RCC 7860 (cell line): ENCODE measurements at regions not wholly inside any gene's neighbourhood (a gene's known extent, or its start where the extent isn't known, plus 50 kb on each side); places are given as distances from the start of the nearest gene placed in this dataset.

Experiments
- DNase-seq: peaks from one replicate; pipeline ENCODE4 v3.0.0-alpha.2; 2015; ENCODE audit warnings: low spot score
- FAIRE-seq: peaks from 2 replicates; lab custom pipeline; 2012; peaks lifted over from hg19 to GRCh38; lab: Jason Lieb, UNC

DNA sequence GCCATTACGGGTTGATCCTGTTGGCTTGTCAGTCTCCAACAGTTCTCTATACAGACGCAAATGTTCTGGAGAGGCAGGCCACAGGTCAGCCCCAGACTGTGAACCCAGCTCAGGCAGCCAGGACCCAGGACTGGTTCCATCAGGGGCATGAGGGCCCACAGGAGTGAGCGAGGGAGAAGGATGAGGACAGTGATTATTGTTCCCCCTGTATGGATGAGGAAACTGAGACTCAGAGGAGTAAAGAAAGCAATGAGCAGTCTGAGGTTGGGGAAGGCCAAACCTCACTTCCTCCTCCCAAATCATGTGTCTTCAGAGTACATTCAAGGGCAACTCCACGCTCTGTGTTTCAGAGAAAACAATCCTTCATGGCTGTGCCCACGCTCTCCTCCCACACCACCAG lies 121.9 kb downstream of the RPLP1 start:
- DNase-seq: no peak
- no peak for FAIRE-seq

DNA sequence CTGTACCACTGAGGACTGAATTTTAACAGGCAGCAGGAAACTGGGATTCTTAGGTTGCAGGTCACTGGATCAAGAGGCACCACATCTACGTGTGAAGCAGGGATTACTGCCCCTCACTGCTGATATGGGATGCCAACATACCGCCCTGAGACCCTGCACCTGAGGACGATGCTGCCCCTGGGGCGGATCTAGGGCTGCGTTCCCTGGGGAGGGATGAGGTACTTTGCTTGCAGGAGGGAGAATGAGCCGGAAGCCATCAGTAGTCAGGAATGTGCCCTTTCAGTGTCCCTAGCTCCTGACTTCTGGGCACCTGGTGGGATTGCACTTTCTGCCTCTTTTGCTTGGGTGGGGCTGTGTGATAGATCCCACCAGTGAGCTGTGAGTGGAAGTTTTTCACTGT lies 122.8 kb downstream of the RPLP1 start:
- no peak for DNase-seq
- FAIRE-seq: no peak

DNA sequence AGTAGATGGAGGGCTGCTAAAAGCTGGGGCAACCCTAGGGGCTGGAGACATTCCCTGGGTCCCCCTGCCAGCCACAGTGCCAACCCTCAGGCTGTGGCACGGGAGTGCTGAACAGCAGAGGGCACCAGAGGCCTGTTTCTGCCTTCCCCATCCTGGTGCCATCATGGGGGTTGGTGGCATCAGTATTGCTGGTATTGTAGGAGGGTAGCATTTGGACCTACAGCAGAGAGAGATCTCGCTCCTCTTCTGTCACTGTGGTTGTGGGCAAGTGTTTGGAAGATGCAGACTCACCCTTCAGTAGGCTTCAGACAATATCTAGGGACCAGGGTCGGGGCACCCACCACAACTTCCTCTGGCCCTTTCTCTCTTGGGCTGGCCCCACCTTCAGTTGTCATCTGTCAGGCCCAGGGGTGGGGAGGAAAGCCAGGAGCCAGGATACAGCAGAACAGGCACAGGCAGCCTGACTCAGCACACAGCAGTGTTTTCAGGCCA lies 123.5 kb downstream of the RPLP1 start:
- FAIRE-seq (no peak), DNase-seq (peak; percentile 20)

DNA sequence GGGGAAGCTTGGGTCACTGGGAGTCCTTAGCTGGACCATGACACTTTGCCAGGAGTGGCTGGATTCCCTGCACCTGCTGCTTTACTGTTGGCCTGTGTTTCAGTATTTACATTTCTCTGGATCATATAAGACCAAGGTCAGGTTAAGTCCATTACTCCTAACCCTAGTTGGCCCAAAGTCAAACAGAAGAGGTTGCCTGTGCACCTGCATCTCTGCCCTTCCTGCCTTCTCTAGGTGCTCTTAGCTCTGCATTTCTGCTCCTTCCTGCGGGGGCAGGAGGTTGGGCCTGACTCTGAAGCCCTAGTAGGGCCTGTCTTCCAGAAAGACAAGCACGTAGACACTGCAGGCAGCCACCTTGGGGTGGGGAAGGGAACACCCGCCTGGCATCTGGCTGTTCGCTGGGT lies 124.3 kb downstream of the RPLP1 start:
- no peak for FAIRE-seq
- no peak for DNase-seq

DNA sequence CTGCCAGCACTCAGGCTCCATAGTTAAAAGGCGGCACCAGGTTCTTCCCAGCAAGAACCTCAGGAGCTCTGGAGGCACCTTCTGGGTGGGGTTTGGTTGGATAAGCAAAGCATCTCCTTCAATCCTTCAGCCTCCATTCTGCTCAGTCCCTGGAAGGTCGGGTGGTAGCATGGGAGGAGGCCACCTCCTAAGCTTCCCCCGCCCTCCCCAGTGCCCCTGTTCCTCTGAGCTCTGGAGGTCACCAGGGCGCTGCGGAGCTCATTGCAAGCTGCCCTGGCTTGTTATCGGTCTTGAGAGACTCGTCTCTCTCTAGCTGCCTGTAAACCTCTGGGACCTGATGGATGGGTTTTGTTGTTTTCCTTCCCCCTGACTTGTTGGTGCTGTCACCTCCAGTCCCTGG lies 124.8 kb downstream of the RPLP1 start:
- no peak for DNase-seq
- FAIRE-seq: no peak

DNA sequence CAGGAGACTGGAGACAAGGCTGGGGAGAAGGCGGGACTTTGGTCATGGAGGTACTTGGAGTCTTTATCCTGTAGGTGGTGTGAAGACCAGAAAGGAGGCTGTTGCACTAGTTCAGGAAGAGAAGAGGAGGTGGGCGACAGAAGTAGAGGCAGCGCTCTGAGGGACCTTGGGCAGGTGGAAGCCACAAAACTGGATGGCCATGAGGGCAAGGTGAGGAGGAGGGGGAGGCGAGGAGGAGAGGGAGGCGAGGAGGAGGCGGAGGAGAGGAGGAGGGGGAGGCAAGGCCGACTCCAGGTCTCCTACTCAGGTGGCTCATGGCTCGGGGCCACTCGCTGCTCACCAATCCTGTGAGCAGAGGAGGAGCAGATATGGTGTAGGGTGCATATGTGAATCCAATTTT lies 125.6 kb downstream of the RPLP1 start:
- DNase-seq: no peak
- no peak for FAIRE-seq

DNA sequence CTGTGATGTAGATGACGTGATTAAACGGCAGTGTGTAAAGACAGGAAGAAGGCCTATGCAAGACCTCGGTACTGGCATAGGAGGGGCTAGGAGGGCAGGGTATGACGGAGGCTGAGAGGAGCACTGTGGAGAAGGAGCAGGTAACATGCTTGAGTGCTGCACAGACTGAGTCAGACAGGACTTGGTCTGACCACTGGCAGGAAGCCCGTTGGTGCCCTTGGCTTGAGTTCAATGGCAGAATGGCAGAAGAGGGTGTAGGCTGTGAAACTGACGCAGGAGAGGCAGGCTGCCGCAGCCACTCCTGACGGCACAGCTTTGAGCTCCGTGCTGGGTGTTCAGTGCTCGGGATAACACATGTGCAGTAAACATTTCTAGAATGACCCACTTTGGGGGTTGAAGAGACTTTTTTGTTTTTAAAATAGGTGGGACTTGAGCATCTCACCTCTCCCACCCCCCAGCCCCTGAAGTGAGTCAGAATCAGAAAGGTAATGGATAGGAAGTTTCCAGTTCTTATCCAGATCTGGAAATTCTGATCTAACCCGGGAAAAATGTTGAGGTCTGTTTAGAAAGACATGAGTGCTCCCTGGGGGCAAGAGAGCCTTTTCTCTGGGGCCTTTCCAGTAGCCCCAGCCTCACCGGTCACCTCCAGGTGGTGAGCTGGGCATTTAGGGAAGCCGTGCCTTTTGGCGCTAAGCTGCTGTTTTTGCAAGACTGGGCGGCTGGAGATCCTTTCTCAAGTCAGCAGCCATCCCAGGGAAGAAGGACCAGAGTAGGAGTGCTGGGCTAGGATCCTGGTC lies 126.4 kb downstream of the RPLP1 start:
- DNase-seq (peak; percentile 94), FAIRE-seq (peak; percentile 93)

DNA sequence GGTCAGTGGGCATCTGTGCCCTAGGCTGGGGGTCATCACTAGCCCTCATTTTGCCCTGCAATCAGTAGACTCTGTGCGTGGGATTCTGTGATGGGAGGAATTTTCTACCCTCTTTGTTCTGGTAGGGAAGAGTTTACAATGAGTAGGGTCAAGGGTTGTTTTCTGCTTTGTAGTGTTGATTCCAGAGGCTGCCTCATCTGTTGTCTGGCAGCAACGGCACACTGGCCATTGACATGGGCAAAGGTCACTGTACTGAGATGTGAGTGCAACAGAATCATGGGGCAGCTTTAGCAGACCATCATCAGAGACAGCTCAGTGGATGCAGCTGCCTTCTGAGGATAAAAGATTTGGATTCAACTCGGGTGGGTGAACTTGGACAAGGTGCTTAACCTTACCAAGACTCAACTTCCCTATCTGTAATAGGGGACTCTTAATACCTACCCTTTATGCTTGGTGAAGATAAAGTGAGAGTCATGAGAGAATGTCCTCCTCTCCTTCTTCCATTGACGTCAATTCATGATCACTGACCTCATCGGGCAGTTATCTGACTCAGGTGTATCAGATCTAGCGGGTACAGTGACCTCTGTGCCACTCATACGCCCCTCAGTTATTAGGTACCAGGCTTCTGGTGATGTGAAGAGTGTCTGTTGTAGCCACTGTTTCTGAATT lies 127.5 kb downstream of the RPLP1 start:
- no peak for DNase-seq
- no peak for FAIRE-seq

DNA sequence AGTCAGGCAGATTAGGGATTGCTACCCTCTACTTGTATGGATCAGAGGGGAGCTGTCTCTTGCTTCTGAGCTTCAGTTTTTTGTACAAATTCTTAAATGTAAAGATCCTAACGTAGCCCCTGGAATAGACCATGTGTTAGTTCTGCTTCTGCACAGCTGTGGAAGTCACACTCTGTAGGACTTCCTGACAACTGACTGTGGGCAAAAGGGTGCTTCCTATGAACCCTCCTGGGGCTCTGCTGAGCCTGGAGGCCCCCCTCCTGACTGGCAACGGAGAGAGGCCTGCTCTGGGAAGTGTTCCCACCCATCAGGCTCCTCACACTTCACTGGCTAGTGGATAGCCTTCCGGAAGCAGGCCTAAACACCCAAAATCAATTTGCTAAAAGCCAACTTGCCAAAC lies 131.0 kb downstream of the RPLP1 start:
- no peak for FAIRE-seq
- no peak for DNase-seq

DNA sequence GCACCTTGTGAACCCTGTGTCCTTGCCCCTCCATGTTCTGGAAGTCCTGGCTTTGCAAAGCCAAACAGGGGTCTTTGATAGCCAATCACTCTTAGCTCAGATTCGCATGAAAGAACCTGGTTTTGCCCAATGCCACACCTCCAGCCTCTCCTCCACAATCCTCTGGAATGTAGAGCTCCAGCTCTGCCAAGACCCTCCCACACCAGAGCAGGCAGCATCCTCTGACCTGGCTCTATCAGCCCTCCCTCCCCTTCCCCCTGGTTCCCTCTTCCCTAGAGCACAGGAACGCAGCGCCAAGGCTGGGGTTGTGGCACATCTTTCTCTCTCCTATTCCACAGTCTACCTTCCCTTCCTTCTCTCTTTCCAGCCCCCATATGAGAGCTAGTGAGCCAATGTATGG lies 133.3 kb downstream of the RPLP1 start:
- DNase-seq (no peak), FAIRE-seq (no peak)

DNA sequence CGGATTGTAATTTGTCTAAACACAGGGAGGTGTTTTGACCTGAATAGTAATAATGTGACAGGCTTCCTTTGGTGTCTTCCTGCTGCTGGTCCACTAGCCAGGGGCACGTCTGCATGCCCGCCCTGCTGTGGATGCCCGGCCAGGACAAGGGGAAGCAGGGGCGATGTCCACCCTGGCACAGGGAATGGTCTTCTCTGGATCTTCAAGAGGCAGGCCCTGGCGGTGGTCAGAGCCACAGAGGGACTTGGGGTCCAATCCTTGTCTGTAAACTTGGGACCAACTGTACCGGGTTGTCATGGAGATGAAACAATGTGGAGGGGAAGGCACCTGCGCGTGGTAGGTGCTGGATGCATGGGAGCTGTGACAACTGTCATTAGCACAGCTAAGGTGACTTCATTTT lies 134.1 kb downstream of the RPLP1 start:
- FAIRE-seq (no peak), DNase-seq (no peak)

DNA sequence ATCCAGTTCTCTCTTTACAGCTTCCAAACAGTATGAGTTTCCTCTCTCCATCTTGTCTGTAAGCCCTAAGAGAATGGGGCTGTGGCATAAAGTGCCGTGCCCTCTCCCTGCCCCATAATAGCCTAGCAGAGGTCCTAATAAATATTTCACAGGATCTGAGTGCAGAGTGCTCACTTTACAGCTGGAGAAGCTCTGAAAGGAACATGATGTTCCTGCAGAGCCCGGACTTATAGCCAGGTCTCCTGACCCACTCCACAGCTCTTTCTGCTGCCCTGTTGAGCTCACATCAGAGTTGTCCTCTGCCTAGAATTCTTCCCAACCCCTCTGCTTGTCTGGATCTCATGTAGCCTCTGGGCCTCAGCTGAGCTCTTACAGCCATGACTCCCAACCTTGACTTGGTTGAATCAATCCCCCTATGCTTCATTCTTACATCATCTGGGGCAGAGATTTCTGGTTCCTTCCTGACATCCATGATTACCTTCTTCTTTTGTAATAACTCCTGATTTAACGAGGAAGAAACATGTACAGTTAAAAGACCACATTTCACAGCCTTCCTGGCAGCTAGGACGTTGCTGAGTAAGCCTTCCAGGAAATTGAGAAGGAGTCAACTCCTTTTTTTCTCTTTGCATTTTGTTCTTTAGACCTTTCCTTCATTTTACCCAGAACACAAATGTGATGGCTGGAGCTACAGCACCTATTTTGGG lies 135.3 kb downstream of the RPLP1 start:
- DNase-seq: no peak
- FAIRE-seq: no peak

DNA sequence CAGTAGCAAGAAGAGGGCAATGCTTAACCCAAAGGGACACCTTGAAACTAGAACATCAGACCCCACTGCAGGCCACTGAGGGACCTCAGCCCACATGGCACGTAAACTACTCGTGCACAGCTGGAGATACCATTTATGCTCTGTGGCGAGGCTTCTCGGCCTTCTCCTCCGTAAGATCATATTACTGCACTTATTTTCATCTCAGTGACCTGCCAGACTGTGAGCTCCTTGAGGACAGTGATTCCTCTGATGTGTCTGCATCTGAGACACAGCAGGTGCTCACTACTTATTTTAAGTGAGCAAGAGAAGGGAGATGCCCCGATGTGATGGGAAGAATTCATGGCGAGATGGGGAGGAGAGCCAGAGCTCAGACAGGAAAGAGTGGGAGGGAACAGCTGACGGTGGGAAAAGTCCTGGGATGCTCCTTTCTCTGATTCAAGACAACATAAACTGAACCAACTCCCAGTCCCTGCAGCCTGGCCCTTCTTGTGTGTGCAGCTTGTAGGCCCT lies 137.6 kb downstream of the RPLP1 start:
- no peak for DNase-seq
- no peak for FAIRE-seq

DNA sequence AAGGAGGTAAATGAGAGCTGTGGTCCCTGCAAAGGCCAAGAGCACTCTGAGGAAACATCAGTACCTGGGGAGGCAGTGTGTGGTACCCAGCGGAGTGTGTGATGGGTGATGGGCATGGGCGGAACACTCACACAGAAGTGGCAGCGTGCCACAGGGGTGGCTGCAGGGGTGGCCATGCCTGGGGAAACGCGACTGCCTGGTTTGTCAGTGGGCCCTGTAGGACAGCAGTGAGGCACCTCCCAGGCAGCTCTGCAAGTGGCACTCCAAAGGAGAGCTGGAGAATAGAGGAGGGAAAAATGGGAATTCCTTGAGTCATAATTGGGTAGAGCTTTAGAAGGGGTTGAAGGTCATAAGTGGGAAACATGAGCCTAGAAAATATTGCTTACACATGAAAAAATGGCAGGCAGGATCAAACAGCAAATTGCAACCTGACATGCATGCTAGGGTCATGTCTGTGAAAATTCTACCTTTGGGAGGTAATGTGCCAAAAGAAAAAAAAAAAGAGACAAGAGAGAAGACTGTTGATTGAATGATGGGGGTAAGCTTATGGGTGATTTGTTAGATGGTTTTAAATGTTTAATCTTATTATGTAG lies 138.4 kb downstream of the RPLP1 start:
- no peak for DNase-seq

DNA sequence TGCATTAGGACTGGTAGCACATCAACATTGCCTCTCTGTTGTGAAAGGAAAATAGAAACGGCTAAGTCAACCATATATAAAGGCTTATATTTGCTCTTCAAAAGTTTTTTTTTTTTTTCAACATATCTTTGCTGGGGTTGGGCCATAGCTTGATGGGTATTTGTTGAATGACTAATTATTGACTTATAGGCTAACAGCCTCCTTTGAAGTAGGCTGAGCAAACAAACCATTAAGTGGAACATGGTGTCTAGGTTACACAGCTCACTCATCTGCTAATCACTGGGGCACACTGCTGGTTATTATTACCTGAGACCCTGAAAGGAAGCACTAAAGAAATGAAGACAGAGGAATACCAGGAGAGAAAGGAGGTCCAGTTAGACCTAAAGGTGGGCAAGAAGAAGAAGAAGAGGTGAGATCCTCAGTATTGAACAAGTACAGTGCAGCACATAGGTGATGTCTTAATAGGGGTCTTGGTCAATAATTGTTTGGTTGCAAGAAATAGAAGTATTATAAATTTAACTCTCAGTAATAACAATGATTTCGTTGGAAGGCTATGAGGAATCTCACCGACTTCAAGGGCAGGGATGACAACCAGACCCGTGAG lies 139.4 kb downstream of the RPLP1 start:
- FAIRE-seq: no peak

More for the DNA sequence above, 138.4 kb downstream of the RPLP1 start:
- FAIRE-seq: no peak

DNA sequence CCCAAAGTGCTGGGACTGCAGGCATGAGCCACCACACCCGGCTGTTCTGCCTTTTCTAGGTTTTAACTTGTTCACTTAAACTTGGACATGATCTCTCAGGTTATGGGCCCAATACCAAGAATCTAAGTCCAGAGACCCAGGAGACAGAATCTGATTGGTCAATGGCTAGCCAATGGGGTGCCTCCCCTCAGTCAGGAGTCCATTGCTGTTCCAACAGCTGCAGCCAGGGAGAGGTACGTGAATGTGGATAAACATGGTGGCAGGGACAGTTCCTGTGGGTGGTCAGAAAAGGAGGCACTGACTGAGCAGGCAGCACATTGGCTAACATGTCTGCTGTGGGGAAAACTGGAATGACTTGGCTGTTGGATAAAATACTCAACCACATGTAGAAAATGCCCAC lies 140.3 kb downstream of the RPLP1 start:
- FAIRE-seq (no peak), DNase-seq (no peak)

More for the DNA sequence above, 139.4 kb downstream of the RPLP1 start:
- peak; percentile 9 for DNase-seq

DNA sequence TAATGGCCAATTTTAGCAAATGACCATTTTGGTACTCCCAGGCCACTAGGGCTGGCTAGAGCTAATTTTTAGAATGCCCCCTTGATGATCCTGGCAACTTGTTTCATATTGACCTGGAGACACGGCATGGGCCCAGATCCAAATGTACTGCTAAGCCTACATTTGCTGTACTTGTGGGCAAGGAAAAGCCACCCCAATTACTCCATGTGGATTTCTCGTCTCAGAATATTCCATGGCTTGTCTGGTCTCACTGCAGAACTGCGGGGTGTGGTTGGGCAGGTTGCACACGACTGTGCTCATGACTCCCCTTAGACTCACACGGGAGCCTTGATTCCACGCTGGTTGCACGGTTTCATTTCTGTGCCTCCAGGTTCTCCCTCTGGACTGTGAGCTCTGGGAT lies 140.9 kb downstream of the RPLP1 start:
- FAIRE-seq (no peak), DNase-seq (no peak)

DNA sequence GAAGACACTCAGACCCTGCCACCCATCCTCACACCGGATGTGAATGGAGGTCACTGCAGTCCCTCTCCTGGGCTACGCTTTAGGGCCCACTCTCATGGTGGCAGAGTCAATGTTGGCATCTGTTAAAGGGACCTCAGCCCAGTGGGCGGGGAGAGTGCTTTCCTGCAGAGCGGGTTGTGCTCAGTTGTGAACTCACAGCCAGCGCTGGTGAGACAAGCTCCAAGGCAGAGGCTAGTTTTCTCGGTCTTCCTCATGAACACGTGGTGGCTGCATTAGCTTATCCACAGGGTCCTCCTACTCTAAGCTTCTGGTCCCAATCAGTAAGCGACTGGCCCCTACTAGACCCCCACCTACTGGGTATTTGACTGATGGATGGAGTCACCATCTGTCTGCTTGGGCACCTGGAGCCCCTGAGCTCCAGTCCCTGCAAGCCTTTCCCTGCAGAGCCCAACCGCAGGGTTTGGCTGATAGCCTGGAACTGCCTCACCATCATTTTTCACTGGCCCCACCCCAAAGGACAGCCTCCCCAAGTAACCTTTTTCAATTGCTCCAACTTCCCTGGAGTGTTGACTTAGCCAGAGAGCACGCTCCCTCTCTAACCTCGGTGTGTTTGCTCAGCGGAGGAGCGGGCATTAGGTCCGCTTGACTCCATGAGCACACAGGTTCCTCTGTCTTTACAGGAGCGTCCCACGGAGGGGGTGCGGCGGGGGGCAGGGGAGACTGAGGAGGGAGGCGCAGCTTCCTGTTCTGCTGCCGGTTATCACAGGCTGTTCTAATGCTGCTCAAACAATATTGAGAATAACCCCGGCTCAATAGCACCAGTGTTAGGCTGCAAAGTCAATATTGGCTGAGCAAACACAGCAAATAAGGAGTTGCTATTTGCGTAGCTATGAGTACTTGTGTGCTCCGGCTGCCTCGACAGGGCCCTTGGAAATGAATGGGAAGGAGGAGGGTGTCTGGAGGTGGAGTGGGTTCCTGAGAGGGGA lies 141.7 kb downstream of the RPLP1 start:
- no peak for FAIRE-seq
- DNase-seq: peak; percentile 48

DNA sequence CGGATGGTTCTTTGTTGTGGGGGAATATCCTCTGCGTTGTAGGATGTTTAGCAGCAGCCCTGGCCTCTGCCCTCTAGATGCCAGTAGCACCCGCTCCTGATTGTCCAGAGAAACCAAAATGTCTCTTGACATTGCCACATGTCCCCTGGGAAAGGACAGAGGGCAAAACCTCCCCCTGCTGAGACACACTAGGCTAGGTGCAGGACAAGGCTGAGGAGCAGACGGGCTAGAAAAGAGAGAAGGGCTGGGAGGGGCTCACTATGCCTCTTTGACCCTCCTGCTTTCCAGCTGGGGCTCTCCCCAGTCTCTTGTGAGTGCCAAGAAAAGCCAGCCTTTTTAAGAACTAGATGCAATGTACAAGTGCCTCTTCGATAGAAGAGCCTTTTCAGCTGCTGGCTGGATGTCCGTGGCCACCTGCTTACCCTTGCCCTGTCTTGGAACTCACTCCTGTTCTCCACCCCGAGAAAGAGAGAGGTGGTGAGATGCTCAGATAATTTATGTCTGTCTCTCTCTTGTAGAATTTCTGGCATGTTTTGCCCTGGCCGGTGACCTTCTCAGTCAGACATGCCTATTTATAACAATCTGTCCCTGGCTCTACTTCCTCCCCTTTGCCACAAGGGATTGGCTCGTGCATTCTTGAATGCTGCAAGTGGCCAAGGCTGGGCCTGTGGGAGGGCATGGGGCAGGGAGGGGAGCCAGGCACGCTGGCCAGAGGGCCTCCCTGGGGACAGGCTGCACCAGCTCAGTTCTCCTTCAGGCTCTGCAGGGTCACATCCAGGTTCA lies 142.6 kb downstream of the RPLP1 start:
- no peak for FAIRE-seq
- no peak for DNase-seq
